GM13976 (cell line): ENCODE measurements at regions not wholly inside any gene's neighbourhood (a gene's known extent, or its start where the extent isn't known, plus 50 kb on each side); places are given as distances from the start of the nearest gene placed in this dataset.
"Not testable (repeated sequence)": the region's sequence is repeated elsewhere in the genome, so short reads cannot be mapped to it uniquely, and the experiment has no call there.

Experiments
- DNase-seq: peaks from one replicate; pipeline ENCODE4 v3.0.0; 2012; ENCODE audit warnings: low spot score
- in situ Hi-C: fragments of 300-500 bp; cut with MboI; formaldehyde crosslinking; loops from one replicate; pipeline ENCODE4 v1.12.0; 2022; ENCODE audit warnings: low sequenced_read_pairs, mixed read lengths, inconsistent platforms; ENCODE audit not compliant: unreplicated experiment
- TF ChIP-seq, protein P1 (sequence below): IDR thresholded peaks from 2 replicates; pipeline ENCODE4 v1.5.1; 2012; ENCODE audit warnings: borderline replicate concordance, mild to moderate bottlenecking; ENCODE audit not compliant: insufficient read depth; ENCODE audit errors: extremely low read depth, missing control alignments, control extremely low read depth

GRCh38 chr4:162761965-162762364 is 404.7 kb downstream of the NAF1 start:
- no peak for DNase-seq
- in situ Hi-C loops, result no loop called here
- TF ChIP-seq, protein P1, sequence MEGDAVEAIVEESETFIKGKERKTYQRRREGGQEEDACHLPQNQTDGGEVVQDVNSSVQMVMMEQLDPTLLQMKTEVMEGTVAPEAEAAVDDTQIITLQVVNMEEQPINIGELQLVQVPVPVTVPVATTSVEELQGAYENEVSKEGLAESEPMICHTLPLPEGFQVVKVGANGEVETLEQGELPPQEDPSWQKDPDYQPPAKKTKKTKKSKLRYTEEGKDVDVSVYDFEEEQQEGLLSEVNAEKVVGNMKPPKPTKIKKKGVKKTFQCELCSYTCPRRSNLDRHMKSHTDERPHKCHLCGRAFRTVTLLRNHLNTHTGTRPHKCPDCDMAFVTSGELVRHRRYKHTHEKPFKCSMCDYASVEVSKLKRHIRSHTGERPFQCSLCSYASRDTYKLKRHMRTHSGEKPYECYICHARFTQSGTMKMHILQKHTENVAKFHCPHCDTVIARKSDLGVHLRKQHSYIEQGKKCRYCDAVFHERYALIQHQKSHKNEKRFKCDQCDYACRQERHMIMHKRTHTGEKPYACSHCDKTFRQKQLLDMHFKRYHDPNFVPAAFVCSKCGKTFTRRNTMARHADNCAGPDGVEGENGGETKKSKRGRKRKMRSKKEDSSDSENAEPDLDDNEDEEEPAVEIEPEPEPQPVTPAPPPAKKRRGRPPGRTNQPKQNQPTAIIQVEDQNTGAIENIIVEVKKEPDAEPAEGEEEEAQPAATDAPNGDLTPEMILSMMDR, result no peak

- DNase-seq, in situ Hi-C loops: not testable (repeated sequence)
Measured at GRCh38 chr4:162740228-162740627, 426.5 kb downstream of the NAF1 start.

GRCh38 chr4:162739596-162739995 is 427.1 kb downstream of the NAF1 start:
- in situ Hi-C loops, DNase-seq: not testable (repeated sequence)

- TF ChIP-seq, protein P1, result no peak
- in situ Hi-C loops, result no loop called here
- DNase-seq, result no peak
Measured at GRCh38 chr4:162732876-162733275, 433.8 kb downstream of the NAF1 start.

GRCh38 chr4:162727766-162728165 is 438.9 kb downstream of the NAF1 start:
- DNase-seq, result no peak
- in situ Hi-C loops, result no loop called here
- TF ChIP-seq, protein P1, result no peak

GRCh38 chr4:162727232-162727631 is 439.5 kb downstream of the NAF1 start:
- TF ChIP-seq, protein P1, result no peak
- in situ Hi-C loops, result no loop called here
- DNase-seq, result no peak

- in situ Hi-C loops, result no loop called here
- DNase-seq, result no peak
- TF ChIP-seq, protein P1, result no peak
Measured at GRCh38 chr4:162715401-162715800, 451.3 kb downstream of the NAF1 start.

DNA sequence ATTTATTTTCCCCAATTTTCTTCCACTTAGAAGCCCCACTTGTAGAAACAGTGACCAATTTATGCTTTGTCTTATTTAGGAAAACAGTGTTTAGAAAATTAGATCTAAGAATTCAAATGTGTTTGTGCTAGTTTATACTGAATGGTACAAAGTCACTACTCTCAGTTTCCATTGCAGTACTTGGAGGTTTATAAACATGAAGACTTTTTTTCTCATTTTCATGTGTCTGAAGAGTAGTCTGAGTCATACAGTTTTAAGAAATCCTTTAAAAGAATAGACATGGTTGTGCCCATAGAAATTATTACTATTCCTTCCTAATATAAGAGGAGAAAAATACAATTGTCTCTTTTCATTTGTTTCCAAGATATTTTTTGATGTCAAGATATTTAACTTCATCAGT is 458.7 kb downstream of the NAF1 start:
- DNase-seq, result no peak
- in situ Hi-C loops, result no loop called here
- TF ChIP-seq, protein P1, result no peak
